Kidney (tissue), 13 donors: ENCODE measurements at regions not wholly inside any gene's neighbourhood (a gene's known extent, or its start where the extent isn't known, plus 50 kb on each side); places are given as distances from the start of the nearest gene placed in this dataset.

Experiments used
- DNase-seq, 5 donors: peaks; one replicate each; pipeline ENCODE4 v3.0.0-alpha.2; 2013 to 2020
- FAIRE-seq: peaks from 2 replicates; lab custom pipeline; 2012; peaks lifted over from hg19 to GRCh38; lab: Jason Lieb, UNC
- H3K27ac ChIP-seq, 2 donors: one replicate each; pipeline ENCODE4 v1.7.0; 2013; ENCODE audit warnings: low read depth in 2 of 2, low read length in 2 of 2, inconsistent platforms in 1 of 2
- H3K27me3 ChIP-seq: one replicate; pipeline ENCODE4 v1.7.1; 2013; ENCODE audit warnings: low read length, inconsistent platforms; ENCODE audit not compliant: control insufficient read depth, insufficient read depth
- H3K36me3 ChIP-seq, 3 donors: one replicate each; pipeline versions ENCODE4 v1.7.0 to v1.7.1; 2013; ENCODE audit warnings: low read length in 3 of 3, control low read depth in 1 of 3, inconsistent platforms in 1 of 3; ENCODE audit not compliant: insufficient read depth in 3 of 3, control insufficient read depth in 2 of 3
- H3K4me1 ChIP-seq, 3 donors: one replicate each; pipeline versions ENCODE4 v1.7.0 to v1.7.1; 2013; ENCODE audit warnings: low read length in 3 of 3, inconsistent platforms in 1 of 3, low read depth in 1 of 3; ENCODE audit not compliant: control insufficient read depth in 2 of 3, insufficient read depth in 2 of 3
- H3K4me3 ChIP-seq, 3 donors: one replicate each; pipeline versions ENCODE4 v1.7.0 to v1.8.1; 2013; ENCODE audit warnings: low read length in 3 of 3, control low read depth in 1 of 3, inconsistent platforms in 1 of 3
- H3K9ac ChIP-seq, 3 donors: one replicate each; pipeline versions ENCODE4 v1.7.0 to v1.7.1; 2013; ENCODE audit warnings: low read length in 3 of 3, control low read depth in 1 of 3, inconsistent platforms in 1 of 3
- H3K9me3 ChIP-seq, 3 donors: one replicate each; pipeline versions ENCODE4 v1.7.0 to v1.7.1; 2013; ENCODE audit warnings: low read length in 3 of 3, control low read depth in 1 of 3, inconsistent platforms in 1 of 3; ENCODE audit not compliant: control insufficient read depth in 2 of 3, insufficient read depth in 1 of 3
- intact Hi-C: fragments of 100-400 bp; cut with DNase I; formaldehyde crosslinking; loops from one replicate; pipeline ENCODE4 v1.11.1; 2022
- TF ChIP-seq, protein P1 (sequence below): IDR thresholded peaks from 3 replicates; pipeline ENCODE4 v1.5.1; 2012; ENCODE audit warnings: mild to moderate bottlenecking, moderate library complexity, borderline replicate concordance; ENCODE audit not compliant: insufficient read depth; ENCODE audit errors: extremely low read depth
- donor health status: control.
- donor health status: control.
- donor health status: control.
- donor health status: control.
- donor health status: control.
- donor health status: DM: yes; HTN: yes; CAD: no.
- donor health status: Normal renal cell carcinoma (clear cell type).

DNA sequence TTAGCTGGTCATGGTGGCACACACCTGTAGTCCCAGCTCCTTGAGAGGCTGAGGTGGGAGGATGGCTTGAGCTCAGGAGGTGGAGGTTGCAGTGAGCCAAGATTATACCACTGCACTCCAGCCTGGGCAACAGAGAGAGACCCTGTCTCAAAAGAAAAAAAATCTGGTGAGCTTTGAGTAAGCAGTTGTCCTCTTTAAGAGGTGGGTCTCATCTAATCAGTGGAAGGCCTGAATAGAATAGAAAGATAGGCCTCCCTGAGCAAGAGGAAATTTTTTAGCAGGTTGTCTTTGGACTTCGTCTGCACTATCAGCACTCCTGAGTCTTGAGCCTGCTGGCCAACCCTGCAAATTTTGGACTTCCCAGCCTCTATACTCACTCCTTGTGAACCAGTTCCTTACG is 266.0 kb upstream of the ZFHX3 start:
- no peak for FAIRE-seq
- no peak for DNase-seq
- intact Hi-C loops = no loop called here

DNA sequence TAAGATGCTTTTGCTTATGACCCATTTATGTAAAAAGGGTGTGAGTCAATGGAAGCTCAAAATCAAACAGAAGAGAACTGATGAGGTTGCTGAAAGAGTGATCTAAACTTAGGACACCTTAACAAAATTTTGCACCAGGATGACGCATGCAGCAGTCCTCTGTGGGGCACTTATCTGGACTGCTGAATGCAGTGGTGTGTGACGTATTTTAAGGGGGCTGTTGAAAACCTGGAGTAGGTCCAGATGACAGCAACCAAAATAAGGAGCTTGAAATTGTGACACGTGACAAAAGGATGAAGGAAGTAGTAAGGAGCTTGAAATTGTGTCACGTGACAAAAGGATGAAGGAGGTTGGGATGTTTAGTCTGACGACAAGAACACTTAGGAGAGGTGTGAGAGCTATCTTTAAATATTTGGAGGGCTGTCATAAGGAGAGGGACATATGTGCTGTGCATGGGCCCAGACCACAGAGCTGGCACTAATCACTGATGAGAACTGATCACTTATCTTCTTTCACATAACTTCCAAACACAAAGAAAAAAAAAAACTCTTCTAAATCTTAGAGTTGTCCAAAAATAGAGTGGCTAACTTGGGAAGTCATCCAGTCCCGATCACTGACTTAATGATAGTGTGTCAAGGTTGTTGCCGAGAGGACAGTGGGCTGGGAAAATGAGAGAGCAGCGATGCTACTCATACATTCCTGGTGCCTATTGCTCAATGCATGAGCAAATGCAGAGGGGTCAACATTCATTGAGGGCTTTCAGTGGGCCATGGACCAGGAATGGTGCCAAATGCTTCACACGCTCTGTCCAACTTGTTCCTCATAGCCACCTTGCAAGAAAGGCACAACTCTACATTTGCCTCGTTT is 264.2 kb upstream of the ZFHX3 start:
- TF ChIP-seq, protein P1, sequence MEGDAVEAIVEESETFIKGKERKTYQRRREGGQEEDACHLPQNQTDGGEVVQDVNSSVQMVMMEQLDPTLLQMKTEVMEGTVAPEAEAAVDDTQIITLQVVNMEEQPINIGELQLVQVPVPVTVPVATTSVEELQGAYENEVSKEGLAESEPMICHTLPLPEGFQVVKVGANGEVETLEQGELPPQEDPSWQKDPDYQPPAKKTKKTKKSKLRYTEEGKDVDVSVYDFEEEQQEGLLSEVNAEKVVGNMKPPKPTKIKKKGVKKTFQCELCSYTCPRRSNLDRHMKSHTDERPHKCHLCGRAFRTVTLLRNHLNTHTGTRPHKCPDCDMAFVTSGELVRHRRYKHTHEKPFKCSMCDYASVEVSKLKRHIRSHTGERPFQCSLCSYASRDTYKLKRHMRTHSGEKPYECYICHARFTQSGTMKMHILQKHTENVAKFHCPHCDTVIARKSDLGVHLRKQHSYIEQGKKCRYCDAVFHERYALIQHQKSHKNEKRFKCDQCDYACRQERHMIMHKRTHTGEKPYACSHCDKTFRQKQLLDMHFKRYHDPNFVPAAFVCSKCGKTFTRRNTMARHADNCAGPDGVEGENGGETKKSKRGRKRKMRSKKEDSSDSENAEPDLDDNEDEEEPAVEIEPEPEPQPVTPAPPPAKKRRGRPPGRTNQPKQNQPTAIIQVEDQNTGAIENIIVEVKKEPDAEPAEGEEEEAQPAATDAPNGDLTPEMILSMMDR = no peak
- intact Hi-C loops = no loop called here
- Histone ChIP-seq H3K9me3 (no peaks in the 10 kb centered on the region), H3K4me3 (no peak overlapping the region), H3K27me3 (no peaks in the 10 kb centered on the region), H3K4me1 (no peaks in the 10 kb centered on the region), H3K27ac (no peak overlapping the region), H3K36me3 (no peaks in the 10 kb centered on the region), H3K9ac (no peak overlapping the region)
- FAIRE-seq = no peak
- no peak for DNase-seq

More for the DNA sequence above, 266.0 kb upstream of the ZFHX3 start:
- H3K27ac ChIP-seq = no peak overlapping the region
- H3K4me1 ChIP-seq = no peaks in the 10 kb centered on the region
- H3K27me3 ChIP-seq = no peaks in the 10 kb centered on the region
- H3K9ac ChIP-seq = no peak overlapping the region
- H3K9me3 ChIP-seq = no peaks in the 10 kb centered on the region
- no peak overlapping the region for H3K4me3 ChIP-seq
- TF ChIP-seq, protein P1 = no peak
- no peaks in the 10 kb centered on the region for H3K36me3 ChIP-seq

DNA sequence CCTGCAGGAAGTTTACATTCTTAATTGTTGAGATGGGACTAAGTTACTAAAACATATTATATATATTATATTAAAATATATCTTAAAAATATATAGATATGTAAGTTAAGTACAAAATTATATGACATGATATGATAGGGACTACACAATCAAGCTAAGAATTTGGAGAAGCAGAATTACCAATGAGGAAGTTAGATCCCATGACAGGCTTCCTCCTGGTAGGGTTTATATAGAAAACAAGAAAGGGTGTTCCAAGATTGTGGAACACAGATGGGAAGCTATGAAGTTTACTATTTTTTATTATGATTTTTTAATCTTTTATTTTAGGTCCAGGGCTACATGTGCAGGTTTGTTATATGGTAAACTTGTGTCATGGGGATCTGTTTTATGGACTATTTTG is 260.8 kb upstream of the ZFHX3 start:
- Histone ChIP-seq H3K4me1 (no peaks in the 10 kb centered on the region), H3K27me3 (no peaks in the 10 kb centered on the region), H3K36me3 (no peaks in the 10 kb centered on the region), H3K9ac (no peak overlapping the region), H3K27ac (no peak overlapping the region), H3K4me3 (no peak overlapping the region), H3K9me3 (no peaks in the 10 kb centered on the region)
- FAIRE-seq = no peak
- TF ChIP-seq, protein P1 = no peak
- intact Hi-C loops = no loop called here
- no peak for DNase-seq
